ENCODE measurements at regions not wholly inside any gene's neighbourhood (a gene's known extent, or its start where the extent isn't known, plus 50 kb on each side); places are given as distances from the start of the nearest gene placed in this dataset.
"Not testable (repeated sequence)": the region's sequence is repeated elsewhere in the genome, so short reads cannot be mapped to it uniquely, and the experiment has no call there.

- FAIRE-seq, result no peak
- no peak for DNase-seq (ENCODE audit: low read depth)
- Histone ChIP-seq H3K4me3 (ENCODE audit: low read depth, low read length) (no peak overlapping the region), H3K27me3 (ENCODE audit: control insufficient read depth, insufficient read depth, low read length) (no peaks in the 10 kb centered on the region), H3K36me3 (ENCODE audit: control insufficient read depth, insufficient read depth, low read length) (no peaks in the 10 kb centered on the region)
- no peak for TF ChIP-seq CTCF (IDR thresholded peaks at IDR 0.05; ENCODE audit: insufficient read depth, low read length, severe bottlenecking)
These were observed 69.3 kb upstream of the IER3 start for GRCh38 chr6:30813631-30814145.

GRCh38 chr6:30810813-30811339, 66.5 kb upstream of the IER3 start:
- DNase-seq (ENCODE audit: low read depth), result peak; percentile 100
- Histone ChIP-seq H3K4me3 (ENCODE audit: low read depth, low read length) (no peak overlapping the region), H3K27me3 (ENCODE audit: control insufficient read depth, insufficient read depth, low read length) (no peaks in the 10 kb centered on the region), H3K36me3 (ENCODE audit: control insufficient read depth, insufficient read depth, low read length) (no peaks in the 10 kb centered on the region)
- FAIRE-seq, result peak; percentile 95
- no peak for TF ChIP-seq CTCF (IDR thresholded peaks at IDR 0.05; ENCODE audit: insufficient read depth, low read length, severe bottlenecking)

GRCh38 chr6:30807566-30807965, 63.2 kb upstream of the IER3 start:
- H3K36me3 ChIP-seq (ENCODE audit: control insufficient read depth, insufficient read depth, low read length); FAIRE-seq; H3K27me3 ChIP-seq (ENCODE audit: control insufficient read depth, insufficient read depth, low read length); DNase-seq (ENCODE audit: low read depth); H3K4me3 ChIP-seq (ENCODE audit: low read depth, low read length): not testable (repeated sequence)

- no peak for FAIRE-seq
- Histone ChIP-seq H3K36me3 (ENCODE audit: control insufficient read depth, insufficient read depth, low read length) (no peaks in the 10 kb centered on the region), H3K4me3 (ENCODE audit: low read depth, low read length) (no peak overlapping the region), H3K27me3 (ENCODE audit: control insufficient read depth, insufficient read depth, low read length) (no peaks in the 10 kb centered on the region)
- no peak for DNase-seq (ENCODE audit: low read depth)
- no peak for TF ChIP-seq CTCF (IDR thresholded peaks at IDR 0.05; ENCODE audit: insufficient read depth, low read length, severe bottlenecking)
These were observed 62.3 kb upstream of the IER3 start for GRCh38 chr6:30806581-30807183.

GRCh38 chr6:30804333-30804732, 60.0 kb upstream of the IER3 start:
- no peak for DNase-seq (ENCODE audit: low read depth)
- FAIRE-seq, result no peak

GRCh38 chr6:30802731-30803130, 58.4 kb upstream of the IER3 start:
- Histone ChIP-seq H3K4me3 (ENCODE audit: low read depth, low read length) (no peak overlapping the region), H3K36me3 (ENCODE audit: control insufficient read depth, insufficient read depth, low read length) (no peaks in the 10 kb centered on the region), H3K27me3 (ENCODE audit: control insufficient read depth, insufficient read depth, low read length) (no peaks in the 10 kb centered on the region)
- FAIRE-seq (no peak), DNase-seq (ENCODE audit: low read depth) (no peak)
- no peak for TF ChIP-seq CTCF (IDR thresholded peaks at IDR 0.05; ENCODE audit: insufficient read depth, low read length, severe bottlenecking)

More at GRCh38 chr6:30804333-30804732, 60.0 kb upstream of the IER3 start:
- TF ChIP-seq CTCF (IDR thresholded peaks at IDR 0.05; ENCODE audit: insufficient read depth, low read length, severe bottlenecking), result no peak
- Histone ChIP-seq H3K36me3 (ENCODE audit: control insufficient read depth, insufficient read depth, low read length) (no peaks in the 10 kb centered on the region), H3K27me3 (ENCODE audit: control insufficient read depth, insufficient read depth, low read length) (no peaks in the 10 kb centered on the region), H3K4me3 (ENCODE audit: low read depth, low read length) (no peak overlapping the region)
